Islet of Langerhans (tissue), 1 donor: ENCODE measurements at regions not wholly inside any gene's neighbourhood (a gene's known extent, or its start where the extent isn't known, plus 50 kb on each side); places are given as distances from the start of the nearest gene placed in this dataset.
"Not testable (repeated sequence)": the region's sequence is repeated elsewhere in the genome, so short reads cannot be mapped to it uniquely, and the experiment has no call there.

Experiments
- FAIRE-seq: peaks from one replicate; lab custom pipeline; 2011; peaks lifted over from hg19 to GRCh38; lab: Jason Lieb, UNC

GRCh38 chr5:162209005-162209605 lies 141.5 kb downstream of the GABRG2 start:
- no peak for FAIRE-seq

GRCh38 chr5:162214551-162214950 lies 147.0 kb downstream of the GABRG2 start:
- FAIRE-seq, result no peak

GRCh38 chr5:162217037-162217436 lies 149.5 kb downstream of the GABRG2 start:
- no peak for FAIRE-seq

GRCh38 chr5:162221910-162222309 lies 154.3 kb downstream of the GABRG2 start:
- no peak for FAIRE-seq

- no peak for FAIRE-seq
Observed at GRCh38 chr5:162227075-162227474, 159.5 kb downstream of the GABRG2 start.

GRCh38 chr5:162230348-162230747 lies 162.8 kb downstream of the GABRG2 start:
- no peak for FAIRE-seq

- no peak for FAIRE-seq
Observed at GRCh38 chr5:162231522-162231921, 163.9 kb downstream of the GABRG2 start.

- FAIRE-seq, result no peak
Observed at GRCh38 chr5:162240734-162241133, 173.2 kb downstream of the GABRG2 start.

GRCh38 chr5:162242416-162242815 lies 174.8 kb downstream of the GABRG2 start:
- FAIRE-seq, result no peak

GRCh38 chr5:162243651-162244050 lies 176.1 kb downstream of the GABRG2 start:
- no peak for FAIRE-seq

GRCh38 chr5:162248107-162248713 lies 180.6 kb downstream of the GABRG2 start:
- no peak for FAIRE-seq

- FAIRE-seq, result no peak
Observed at GRCh38 chr5:162256711-162257110, 189.1 kb downstream of the GABRG2 start.

- FAIRE-seq, result no peak
Observed at GRCh38 chr5:162268694-162269481, 201.3 kb downstream of the GABRG2 start.

- FAIRE-seq, result no peak
Observed at GRCh38 chr5:162272417-162272816, 204.8 kb downstream of the GABRG2 start.

GRCh38 chr5:162274679-162275078 lies 207.1 kb downstream of the GABRG2 start:
- no peak for FAIRE-seq

- not testable (repeated sequence) for FAIRE-seq
Observed at GRCh38 chr5:162275387-162275786, 207.8 kb downstream of the GABRG2 start.

GRCh38 chr5:162282191-162282590 lies 214.6 kb downstream of the GABRG2 start:
- FAIRE-seq, result no peak

- no peak for FAIRE-seq
Observed at GRCh38 chr5:162283609-162284008, 216.0 kb downstream of the GABRG2 start.

- no peak for FAIRE-seq
Observed at GRCh38 chr5:162288647-162289296, 221.2 kb downstream of the GABRG2 start.

- FAIRE-seq, result no peak
Observed at GRCh38 chr5:162289489-162289888, 221.9 kb downstream of the GABRG2 start.

- no peak for FAIRE-seq
Observed at GRCh38 chr5:162299793-162300192, 232.2 kb downstream of the GABRG2 start.

GRCh38 chr5:162301356-162301755 lies 233.8 kb downstream of the GABRG2 start:
- FAIRE-seq, result no peak

GRCh38 chr5:162323466-162323865 lies 255.9 kb downstream of the GABRG2 start:
- no peak for FAIRE-seq
